ENCODE measurements at regions not wholly inside any gene's neighbourhood (a gene's known extent, or its start where the extent isn't known, plus 50 kb on each side); places are given as distances from the start of the nearest gene placed in this dataset.

GRCh38 chr2:176729706-176730569, 460.7 kb downstream of the MTX2 start:
- DNase-seq = peak; percentile 83 to 90

- no peak for DNase-seq
These were observed 463.5 kb downstream of the MTX2 start for GRCh38 chr2:176732780-176733179.

- no peak for DNase-seq
These were observed 464.6 kb downstream of the MTX2 start for GRCh38 chr2:176733698-176734430.

- DNase-seq = no peak
These were observed 465.6 kb downstream of the MTX2 start for GRCh38 chr2:176734868-176735267.

GRCh38 chr2:176742271-176742670, 470.3 kb upstream of the HNRNPA3 start:
- no peak for DNase-seq

- DNase-seq = no peak
These were observed 468.9 kb upstream of the HNRNPA3 start for GRCh38 chr2:176743671-176744070.

GRCh38 chr2:176744146-176744545, 468.4 kb upstream of the HNRNPA3 start:
- DNase-seq = no peak

GRCh38 chr2:176745543-176746200, 466.9 kb upstream of the HNRNPA3 start:
- DNase-seq = no peak

GRCh38 chr2:176746411-176746810, 466.2 kb upstream of the HNRNPA3 start:
- DNase-seq = peak; percentile 51 to 64

GRCh38 chr2:176747506-176747905, 465.1 kb upstream of the HNRNPA3 start:
- DNase-seq = no peak

- DNase-seq = no peak
These were observed 464.7 kb upstream of the HNRNPA3 start for GRCh38 chr2:176747928-176748327.

GRCh38 chr2:176748662-176749061, 463.9 kb upstream of the HNRNPA3 start:
- no peak for DNase-seq

GRCh38 chr2:176751314-176752227, 461.0 kb upstream of the HNRNPA3 start:
- DNase-seq = no peak

- no peak for DNase-seq
These were observed 460.3 kb upstream of the HNRNPA3 start for GRCh38 chr2:176752295-176752694.

- no peak for DNase-seq
These were observed 459.4 kb upstream of the HNRNPA3 start for GRCh38 chr2:176753205-176753604.

- DNase-seq = no peak
These were observed 458.7 kb upstream of the HNRNPA3 start for GRCh38 chr2:176753752-176754474.

GRCh38 chr2:176755537-176756135, 457.0 kb upstream of the HNRNPA3 start:
- DNase-seq = no peak

- DNase-seq = no peak
These were observed 454.2 kb upstream of the HNRNPA3 start for GRCh38 chr2:176758426-176758825.

GRCh38 chr2:176760439-176760838, 452.2 kb upstream of the HNRNPA3 start:
- no peak for DNase-seq

- DNase-seq = no peak
These were observed 449.5 kb upstream of the HNRNPA3 start for GRCh38 chr2:176763130-176763529.
